IPS-20b (cell line): ENCODE measurements at regions not wholly inside any gene's neighbourhood (a gene's known extent, or its start where the extent isn't known, plus 50 kb on each side); places are given as distances from the start of the nearest gene placed in this dataset.

Experiments used
- H3K27ac ChIP-seq: one replicate; pipeline ENCODE4 v1.5.1; 2013; ENCODE audit warnings: low read length
- H3K27me3 ChIP-seq: 2 replicates; pipeline ENCODE4 v1.6.1; 2013; ENCODE audit warnings: mild to moderate bottlenecking, low read length, inconsistent platforms; ENCODE audit not compliant: insufficient read depth
- H3K36me3 ChIP-seq: 2 replicates; pipeline ENCODE4 v1.6.1; 2013; ENCODE audit warnings: low read depth, mild to moderate bottlenecking, inconsistent platforms, low read length, moderate library complexity; ENCODE audit not compliant: insufficient read depth
- H3K4me1 ChIP-seq: 2 replicates; pipeline ENCODE4 v1.6.1; 2013; ENCODE audit warnings: mild to moderate bottlenecking, control low read depth, inconsistent platforms, low read length, moderate library complexity; ENCODE audit not compliant: insufficient read depth
- H3K4me3 ChIP-seq: 2 replicates; pipeline ENCODE4 v1.5.1; 2013; ENCODE audit warnings: mild to moderate bottlenecking, low read length, inconsistent platforms
- H3K9ac ChIP-seq: 2 replicates; pipeline ENCODE4 v1.6.1; 2013; ENCODE audit warnings: low read depth, mild to moderate bottlenecking, inconsistent platforms, low read length, moderate library complexity
- H3K9me3 ChIP-seq: 2 replicates; pipeline ENCODE4 v1.6.1; 2013; ENCODE audit warnings: mild to moderate bottlenecking, low read depth, low read length, inconsistent platforms; ENCODE audit not compliant: insufficient read depth

DNA sequence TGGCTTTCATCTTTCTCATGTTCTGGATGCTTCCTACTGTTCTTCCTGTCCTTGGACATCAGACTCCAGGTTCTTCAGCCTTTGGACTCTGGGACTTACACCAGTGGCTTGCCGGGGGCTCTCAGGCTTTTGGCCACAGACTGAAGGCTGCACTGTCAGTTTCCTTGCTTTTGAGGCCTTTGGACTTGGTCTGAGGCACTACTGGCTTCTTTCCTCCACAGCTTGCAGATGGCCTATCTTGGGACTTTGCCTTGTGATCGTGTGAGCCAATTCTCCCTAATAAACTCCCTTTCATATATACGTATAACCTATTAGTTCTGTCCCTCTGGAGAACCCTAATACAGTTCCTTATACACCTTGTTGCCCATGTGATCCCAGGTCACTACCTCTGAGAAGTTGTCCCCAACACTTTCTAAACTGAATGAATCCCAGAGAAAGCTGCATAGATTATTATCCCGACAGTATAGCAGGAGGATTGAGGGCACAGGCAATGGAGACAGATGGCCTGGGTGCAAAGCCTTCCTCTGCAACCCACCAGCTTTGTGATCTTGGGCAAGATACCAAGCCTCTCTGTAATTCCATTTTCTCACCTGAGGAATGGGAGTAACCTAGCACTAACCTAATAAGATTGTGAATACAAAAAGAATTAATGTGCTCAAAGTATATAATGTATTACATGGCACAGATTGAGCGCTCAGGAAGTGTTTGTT is 449.6 kb upstream of the BRINP1 start:
- H3K9ac ChIP-seq = no peak overlapping the region
- no peaks in the 10 kb centered on the region for H3K9me3 ChIP-seq
- peaks cover 9% of the 10 kb centered on the region; the same call in 1 of the 2 replicates for H3K4me1 ChIP-seq
- no peak overlapping the region for H3K4me3 ChIP-seq
- H3K36me3 ChIP-seq = no peaks in the 10 kb centered on the region
- H3K27ac ChIP-seq = no peak overlapping the region
- no peaks in the 10 kb centered on the region for H3K27me3 ChIP-seq

DNA sequence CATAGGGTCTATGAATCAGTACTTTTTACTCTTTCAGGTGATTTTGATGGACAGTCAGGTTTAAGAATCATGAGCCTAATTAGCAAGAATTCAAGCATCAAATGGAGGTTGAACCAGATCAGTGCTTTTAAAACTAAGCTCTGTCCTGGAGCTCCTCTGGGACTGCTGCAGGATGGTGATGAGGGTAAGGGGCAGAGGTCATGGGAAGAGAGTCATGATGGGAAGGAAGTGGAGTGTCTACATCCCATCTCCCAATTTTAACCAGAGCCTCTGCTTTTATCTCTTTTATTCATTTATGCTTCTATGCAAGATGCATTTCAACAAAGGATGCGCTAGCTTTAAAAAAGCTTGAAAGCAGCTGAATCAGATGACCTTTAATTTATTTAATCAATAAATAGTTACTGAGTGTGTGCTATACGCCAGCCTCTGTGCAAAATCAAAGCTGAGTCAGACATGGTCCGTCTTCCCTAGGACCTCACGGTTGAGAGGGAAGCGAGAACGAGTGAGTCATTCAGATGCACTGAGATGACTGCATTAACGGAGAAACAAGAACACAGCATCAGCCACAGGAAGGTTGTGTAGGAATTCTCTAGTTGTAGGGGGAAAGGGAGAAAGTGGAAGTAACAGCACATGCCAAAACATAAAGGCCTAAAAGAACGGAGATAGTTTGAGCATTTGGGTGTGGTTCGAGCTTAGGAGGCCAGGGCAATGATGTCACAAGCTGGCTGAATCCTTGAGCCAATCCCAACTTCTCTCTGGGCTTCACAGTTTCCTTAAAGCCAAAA is 441.6 kb upstream of the BRINP1 start:
- Histone ChIP-seq H3K9ac (no peak overlapping the region), H3K9me3 (no peaks in the 10 kb centered on the region), H3K27me3 (no peaks in the 10 kb centered on the region), H3K4me1 (peaks cover 23% of the 10 kb centered on the region), H3K36me3 (no peaks in the 10 kb centered on the region), H3K4me3 (no peak overlapping the region), H3K27ac (no peak overlapping the region)

DNA sequence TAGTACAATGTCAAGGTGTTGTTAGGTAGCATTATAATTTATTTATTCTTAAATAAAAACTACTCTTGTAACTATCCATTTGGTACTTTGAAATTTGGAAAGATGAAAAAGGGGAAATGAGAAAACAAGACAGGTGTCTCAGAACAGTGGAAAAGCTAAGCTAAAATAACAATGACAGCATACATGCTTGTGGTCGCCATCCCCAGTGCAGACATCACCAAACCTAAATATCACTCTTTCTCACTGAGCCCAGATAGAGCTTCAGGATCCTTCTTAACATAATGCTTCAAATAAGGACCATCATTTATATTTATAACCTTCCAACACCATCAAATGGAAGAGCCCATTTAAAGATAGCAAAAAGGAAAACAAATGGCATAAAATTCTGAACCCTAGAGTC is 434.4 kb upstream of the BRINP1 start:
- H3K27me3 ChIP-seq = no peaks in the 10 kb centered on the region
- no peaks in the 10 kb centered on the region for H3K9me3 ChIP-seq
- H3K36me3 ChIP-seq = no peaks in the 10 kb centered on the region
- no peak overlapping the region for H3K27ac ChIP-seq
- H3K4me1 ChIP-seq = no peaks in the 10 kb centered on the region
- no peak overlapping the region for H3K9ac ChIP-seq
- H3K4me3 ChIP-seq = no peak overlapping the region

DNA sequence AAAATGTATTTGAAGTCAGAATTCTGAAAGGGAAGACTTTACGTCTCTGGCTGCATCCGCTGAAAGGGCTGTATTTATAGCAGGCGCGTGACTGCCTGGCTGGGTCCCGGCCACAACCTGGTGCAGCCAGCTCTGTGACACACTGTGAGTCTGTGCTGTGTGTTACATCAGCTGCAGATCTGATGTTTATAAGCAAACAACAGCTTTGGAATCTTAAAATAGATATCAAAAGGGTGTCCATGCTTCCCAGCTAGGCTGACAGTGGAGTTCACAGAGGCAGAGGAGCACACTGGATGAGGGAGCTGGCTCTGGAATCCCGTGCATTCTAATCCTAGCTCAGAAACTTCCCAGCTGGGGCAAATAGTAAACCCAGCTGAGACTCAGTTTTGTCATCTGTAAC is 433.4 kb upstream of the BRINP1 start:
- Histone ChIP-seq H3K9ac (no peak overlapping the region), H3K27ac (no peak overlapping the region), H3K36me3 (no peaks in the 10 kb centered on the region), H3K27me3 (no peaks in the 10 kb centered on the region), H3K4me1 (no peaks in the 10 kb centered on the region), H3K9me3 (no peaks in the 10 kb centered on the region), H3K4me3 (no peak overlapping the region)

DNA sequence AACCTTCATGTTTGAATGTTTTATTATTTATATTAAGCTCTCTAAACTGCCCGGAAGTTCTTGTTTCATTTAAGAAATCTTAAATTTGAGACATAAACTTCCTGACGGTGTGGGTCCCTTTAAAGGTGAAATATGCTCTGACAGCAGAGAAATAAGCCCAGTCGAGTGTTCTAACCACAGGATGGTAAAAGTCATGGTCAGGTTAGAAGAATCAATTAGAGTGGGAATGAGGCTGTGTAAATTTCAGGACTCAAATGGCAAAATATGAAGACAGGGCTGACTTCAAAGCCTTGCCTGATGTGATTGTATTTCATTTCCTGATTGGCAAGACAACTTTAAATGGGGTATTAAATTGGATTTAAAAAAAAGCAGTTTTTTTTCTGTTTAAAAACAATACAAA is 432.9 kb upstream of the BRINP1 start:
- no peaks in the 10 kb centered on the region for H3K36me3 ChIP-seq
- H3K27ac ChIP-seq = no peak overlapping the region
- no peak overlapping the region for H3K9ac ChIP-seq
- no peak overlapping the region for H3K4me3 ChIP-seq
- H3K4me1 ChIP-seq = no peaks in the 10 kb centered on the region
- no peaks in the 10 kb centered on the region for H3K27me3 ChIP-seq
- H3K9me3 ChIP-seq = no peaks in the 10 kb centered on the region

DNA sequence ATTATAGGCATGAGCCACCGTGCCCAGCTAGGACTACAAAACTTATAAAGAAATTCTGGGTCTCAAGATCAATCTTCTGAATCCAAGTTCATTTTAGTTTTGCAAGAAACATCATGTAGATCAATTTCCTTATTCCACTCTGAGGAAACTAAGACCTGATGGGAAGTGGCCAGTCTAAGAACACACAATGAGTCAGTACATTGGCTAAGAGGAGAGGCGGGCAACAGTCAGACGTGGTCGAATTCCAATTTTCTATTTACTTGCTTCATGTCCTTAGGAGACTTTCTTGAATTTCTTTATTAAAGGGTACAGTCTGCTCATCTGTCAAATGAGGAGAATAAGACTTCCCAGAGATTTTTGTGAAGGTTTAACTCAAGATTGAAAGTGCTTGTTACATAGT is 432.1 kb upstream of the BRINP1 start:
- Histone ChIP-seq H3K4me3 (no peak overlapping the region), H3K9ac (no peak overlapping the region), H3K27me3 (no peaks in the 10 kb centered on the region), H3K27ac (no peak overlapping the region), H3K9me3 (no peaks in the 10 kb centered on the region), H3K36me3 (no peaks in the 10 kb centered on the region), H3K4me1 (no peaks in the 10 kb centered on the region)

DNA sequence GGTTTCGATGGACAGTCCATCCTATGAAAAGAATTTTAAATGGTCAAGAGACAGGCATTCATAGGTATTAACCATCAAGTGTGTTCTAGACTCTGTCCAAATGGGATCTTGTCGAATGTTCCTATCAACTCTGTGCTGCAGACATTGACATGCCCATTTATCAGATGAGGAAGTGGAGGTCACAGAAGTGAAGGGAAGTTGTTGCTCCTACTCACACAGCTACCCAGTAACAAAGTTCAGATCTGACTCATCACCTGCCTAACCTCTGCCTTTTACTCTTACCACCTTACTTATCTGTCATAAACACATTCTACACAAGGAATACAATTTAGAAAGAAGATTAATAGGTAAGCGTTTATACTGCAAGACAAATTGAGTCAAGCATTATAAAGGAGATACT is 426.2 kb upstream of the BRINP1 start:
- Histone ChIP-seq H3K4me1 (no peaks in the 10 kb centered on the region), H3K4me3 (no peak overlapping the region), H3K9ac (no peak overlapping the region), H3K36me3 (no peaks in the 10 kb centered on the region), H3K27me3 (no peaks in the 10 kb centered on the region), H3K9me3 (no peaks in the 10 kb centered on the region), H3K27ac (no peak overlapping the region)

DNA sequence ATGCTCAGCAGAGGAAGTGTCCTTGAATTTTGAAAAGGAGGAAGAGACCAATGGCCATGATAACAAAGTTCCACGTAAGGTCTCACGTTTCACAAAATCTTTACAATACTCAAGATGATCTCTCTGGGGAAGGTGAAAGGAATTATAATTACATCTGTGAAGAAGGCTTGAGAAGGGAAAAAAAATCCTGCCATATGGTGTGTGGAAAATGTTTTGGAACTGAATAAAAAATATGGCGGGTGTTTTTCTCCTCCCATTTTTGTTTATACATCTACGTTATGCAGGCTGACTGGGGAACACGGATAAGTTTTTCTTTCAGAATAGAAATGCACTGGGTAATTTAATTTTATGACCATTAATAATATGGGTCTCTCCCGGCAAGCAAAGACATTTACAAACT is 425.6 kb upstream of the BRINP1 start:
- Histone ChIP-seq H3K4me1 (no peaks in the 10 kb centered on the region), H3K9ac (no peak overlapping the region), H3K36me3 (no peaks in the 10 kb centered on the region), H3K27me3 (no peaks in the 10 kb centered on the region), H3K9me3 (no peaks in the 10 kb centered on the region), H3K27ac (no peak overlapping the region), H3K4me3 (no peak overlapping the region)

DNA sequence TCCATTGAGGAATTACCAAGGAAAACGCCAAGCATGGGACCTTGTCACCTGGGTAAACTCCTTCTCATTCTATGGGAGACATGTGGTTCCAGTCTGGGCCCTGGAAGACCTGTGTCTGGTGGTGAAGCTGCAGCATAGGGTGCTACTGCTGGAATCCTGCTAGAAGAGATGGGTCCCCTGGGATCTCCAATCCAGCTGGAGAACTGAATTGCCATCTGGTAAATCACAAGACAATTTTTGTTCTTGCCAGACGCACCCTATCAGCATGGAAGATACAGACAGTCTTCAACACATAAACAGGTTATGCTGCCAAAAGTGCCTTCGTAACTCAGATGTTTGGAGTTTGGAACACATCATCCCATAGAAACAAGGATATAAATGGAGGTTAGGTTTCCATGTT is 424.0 kb upstream of the BRINP1 start:
- H3K9me3 ChIP-seq = no peaks in the 10 kb centered on the region
- H3K36me3 ChIP-seq = no peaks in the 10 kb centered on the region
- no peak overlapping the region for H3K4me3 ChIP-seq
- no peak overlapping the region for H3K9ac ChIP-seq
- H3K4me1 ChIP-seq = no peaks in the 10 kb centered on the region
- H3K27ac ChIP-seq = no peak overlapping the region
- H3K27me3 ChIP-seq = no peaks in the 10 kb centered on the region

DNA sequence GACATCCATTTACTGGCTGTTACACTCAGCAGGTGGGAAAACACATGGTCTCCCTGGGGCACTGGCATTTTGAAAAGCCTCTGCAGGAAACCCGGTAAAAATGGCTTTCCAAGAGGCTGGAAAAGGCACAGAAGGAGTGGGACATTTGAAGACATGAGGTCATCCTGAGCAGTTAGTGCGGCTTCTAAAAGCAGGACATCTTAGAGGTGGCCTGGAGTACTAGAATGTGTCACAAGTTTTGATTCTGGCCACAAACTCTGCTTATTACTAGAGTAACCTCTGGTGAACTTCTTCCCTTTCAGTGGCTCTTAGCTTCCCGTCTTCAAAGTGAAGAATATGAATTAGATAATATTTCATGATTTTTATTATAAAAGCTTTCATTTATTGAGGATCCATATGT is 423.0 kb upstream of the BRINP1 start:
- Histone ChIP-seq H3K9ac (no peak overlapping the region), H3K4me1 (no peaks in the 10 kb centered on the region), H3K27ac (no peak overlapping the region), H3K27me3 (no peaks in the 10 kb centered on the region), H3K9me3 (no peaks in the 10 kb centered on the region), H3K4me3 (no peak overlapping the region), H3K36me3 (no peaks in the 10 kb centered on the region)

DNA sequence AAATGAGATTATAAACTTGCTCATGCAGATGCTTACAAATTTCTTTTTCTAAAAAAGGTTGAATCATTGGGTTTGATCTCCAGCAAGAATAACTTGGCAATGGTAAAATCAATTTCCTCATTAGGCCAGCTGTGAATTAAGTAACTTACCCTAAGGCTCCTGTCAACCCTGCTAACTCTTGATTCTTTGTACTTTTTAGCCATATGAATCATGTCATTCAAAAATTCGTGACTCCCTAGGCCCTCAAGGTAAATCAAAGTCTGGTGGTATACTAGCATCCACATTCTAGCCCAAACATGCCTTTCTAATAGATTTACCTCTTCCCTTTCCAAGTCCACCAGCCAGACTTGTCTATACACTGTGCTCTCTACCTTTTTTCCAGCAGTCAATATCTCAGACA is 420.8 kb upstream of the BRINP1 start:
- Histone ChIP-seq H3K4me3 (no peak overlapping the region), H3K4me1 (no peaks in the 10 kb centered on the region), H3K9me3 (no peaks in the 10 kb centered on the region), H3K27ac (no peak overlapping the region), H3K27me3 (no peaks in the 10 kb centered on the region), H3K36me3 (no peaks in the 10 kb centered on the region), H3K9ac (no peak overlapping the region)

DNA sequence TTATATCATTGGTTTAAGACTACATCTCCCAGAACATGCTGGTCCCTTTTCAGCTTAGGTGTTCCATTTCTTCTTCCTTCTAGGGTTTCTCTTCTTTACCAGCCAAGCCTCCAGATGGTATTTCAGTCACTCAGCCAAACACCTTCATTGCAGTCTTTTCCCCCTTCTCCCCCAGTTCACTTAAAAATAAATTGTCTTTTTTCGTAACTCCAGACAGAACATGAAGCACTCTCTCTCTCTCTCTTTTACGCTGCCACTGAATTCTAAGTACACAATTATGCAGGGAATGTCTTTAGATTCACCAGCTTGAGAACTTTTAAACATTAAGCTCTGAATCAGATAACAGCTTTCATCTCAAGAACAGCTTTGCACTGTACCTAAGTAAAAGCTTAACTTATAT is 419.7 kb upstream of the BRINP1 start:
- no peaks in the 10 kb centered on the region for H3K27me3 ChIP-seq

More for the DNA sequence above, 419.7 kb upstream of the BRINP1 start:
- Histone ChIP-seq H3K4me3 (no peak overlapping the region), H3K27ac (no peak overlapping the region), H3K36me3 (no peaks in the 10 kb centered on the region), H3K9me3 (no peaks in the 10 kb centered on the region), H3K9ac (no peak overlapping the region), H3K4me1 (peaks cover 5% of the 10 kb centered on the region; the same call in 1 of the 2 replicates)
